ENCODE measurements at regions not wholly inside any gene's neighbourhood (a gene's known extent, or its start where the extent isn't known, plus 50 kb on each side); places are given as distances from the start of the nearest gene placed in this dataset.

DNA sequence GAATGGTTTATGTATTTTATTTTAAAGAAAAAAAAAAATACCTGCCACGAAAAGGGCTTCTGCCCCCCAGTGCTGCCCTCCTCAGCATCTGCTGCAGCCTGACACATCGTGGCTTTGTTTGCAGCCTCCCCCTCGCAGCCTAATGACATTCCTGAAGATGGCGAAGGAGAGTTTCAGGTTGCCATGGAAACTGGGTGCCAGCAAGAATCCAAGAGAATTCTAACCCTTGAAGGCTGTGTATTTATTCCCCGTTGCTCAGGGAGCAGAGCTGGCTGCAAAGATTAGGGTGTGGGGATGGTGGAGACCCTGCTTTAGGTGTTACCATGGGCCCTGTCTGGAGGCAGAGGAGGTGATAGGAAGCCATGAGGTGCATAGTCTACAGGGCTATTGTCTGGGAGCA, 126.6 kb downstream of the NSG2 start:
- TF ChIP-seq CTCF (conservative IDR thresholded peaks at IDR 0.05; ENCODE audit: low read length): no peak
- no peak for TF ChIP-seq EZH2phosphoT487 (IDR thresholded peaks at IDR 0.05; ENCODE audit: borderline replicate concordance, low read depth, low read length)

Data from OCI-LY7 (cell line).